ENCODE measurements at regions not wholly inside any gene's neighbourhood (a gene's known extent, or its start where the extent isn't known, plus 50 kb on each side); places are given as distances from the start of the nearest gene placed in this dataset.

DNA sequence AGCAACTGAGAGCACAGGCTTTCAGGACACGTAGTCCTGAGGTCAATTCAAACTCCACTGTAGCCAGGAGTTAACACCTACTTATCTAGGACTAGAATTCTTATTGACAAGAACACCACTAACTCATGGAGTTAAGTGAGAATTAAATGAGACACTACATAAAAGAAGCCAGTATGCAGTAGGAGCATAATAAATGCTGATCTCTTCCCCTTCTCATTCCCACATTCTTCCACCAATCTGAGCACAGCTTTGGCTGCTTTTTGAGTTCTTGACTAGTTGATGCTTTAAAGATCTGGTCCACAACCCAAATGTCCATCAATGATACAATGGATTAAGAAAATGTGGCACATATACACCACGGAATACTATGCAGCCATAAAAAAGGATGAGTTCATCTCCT is 55.2 kb downstream of the TTC32 start:
- no peak for DNase-seq (ENCODE audit: extremely low spot score)
- no peak for TF ChIP-seq FOXM1 (IDR thresholded peaks at IDR 0.05; ENCODE audit: borderline replicate concordance)
- no peak for TF ChIP-seq FOXA1 (IDR thresholded peaks at IDR 0.05)
- no peak for TF ChIP-seq SUZ12 (IDR thresholded peaks at IDR 0.05)
- TF ChIP-seq L3MBTL2 (conservative IDR thresholded peaks at IDR 0.05), result no peak
- TF ChIP-seq FOXK2 (IDR thresholded peaks at IDR 0.05), result no peak
- no peak for TF ChIP-seq LEF1 (IDR thresholded peaks at IDR 0.05; ENCODE audit: borderline replicate concordance)
- no peak for TF ChIP-seq ELF4 (IDR thresholded peaks at IDR 0.05)
- no peak for TF ChIP-seq TARDBP (IDR thresholded peaks at IDR 0.05)
- TF ChIP-seq ARNT (IDR thresholded peaks at IDR 0.05), result no peak
- TF ChIP-seq ZNF384 (IDR thresholded peaks at IDR 0.05), result no peak
- no peak for TF ChIP-seq SP1 (IDR thresholded peaks at IDR 0.05)
- TF ChIP-seq CTBP1 (IDR thresholded peaks at IDR 0.05; ENCODE audit: borderline replicate concordance), result no peak
- TF ChIP-seq, protein P1, sequence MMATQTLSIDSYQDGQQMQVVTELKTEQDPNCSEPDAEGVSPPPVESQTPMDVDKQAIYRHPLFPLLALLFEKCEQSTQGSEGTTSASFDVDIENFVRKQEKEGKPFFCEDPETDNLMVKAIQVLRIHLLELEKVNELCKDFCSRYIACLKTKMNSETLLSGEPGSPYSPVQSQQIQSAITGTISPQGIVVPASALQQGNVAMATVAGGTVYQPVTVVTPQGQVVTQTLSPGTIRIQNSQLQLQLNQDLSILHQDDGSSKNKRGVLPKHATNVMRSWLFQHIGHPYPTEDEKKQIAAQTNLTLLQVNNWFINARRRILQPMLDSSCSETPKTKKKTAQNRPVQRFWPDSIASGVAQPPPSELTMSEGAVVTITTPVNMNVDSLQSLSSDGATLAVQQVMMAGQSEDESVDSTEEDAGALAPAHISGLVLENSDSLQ (IDR thresholded peaks at IDR 0.05), result no peak
- TF ChIP-seq BHLHE40 (IDR thresholded peaks at IDR 0.05; ENCODE audit: borderline replicate concordance), result no peak
- TF ChIP-seq NFRKB (IDR thresholded peaks at IDR 0.05), result no peak
- no peak for TF ChIP-seq HDGF (IDR thresholded peaks at IDR 0.05; ENCODE audit: borderline replicate concordance)
- ChIA-PET POLR2A (no interaction called here), CTCF (no interaction called here)

DNA sequence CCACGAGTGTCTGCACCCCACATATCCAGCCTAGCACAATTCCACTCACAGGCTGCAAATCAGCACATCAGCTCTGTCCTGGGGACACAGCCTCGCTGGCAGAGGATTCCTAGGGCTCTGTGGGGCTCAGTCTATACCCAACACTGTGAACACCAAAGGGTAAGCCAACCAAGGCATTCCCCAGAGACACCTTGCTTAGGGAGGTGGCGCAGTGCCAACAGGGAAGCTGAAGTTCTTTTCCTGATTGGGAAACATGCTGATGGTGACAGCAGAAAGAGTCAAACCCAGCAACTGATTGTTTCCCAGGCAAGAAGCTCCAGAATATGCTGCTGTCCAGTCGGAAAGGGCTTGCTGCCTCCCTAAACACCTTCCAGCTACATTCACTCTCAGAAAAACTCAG is 55.8 kb downstream of the TTC32 start:
- CTCF ChIA-PET, result no interaction called here
- TF ChIP-seq L3MBTL2 (conservative IDR thresholded peaks at IDR 0.05) (no peak), FOXM1 (IDR thresholded peaks at IDR 0.05; ENCODE audit: borderline replicate concordance) (no peak), LEF1 (IDR thresholded peaks at IDR 0.05; ENCODE audit: borderline replicate concordance) (no peak), SUZ12 (IDR thresholded peaks at IDR 0.05) (no peak), BHLHE40 (IDR thresholded peaks at IDR 0.05; ENCODE audit: borderline replicate concordance) (no peak), FOXK2 (IDR thresholded peaks at IDR 0.05) (no peak), CTBP1 (IDR thresholded peaks at IDR 0.05; ENCODE audit: borderline replicate concordance) (no peak), TARDBP (IDR thresholded peaks at IDR 0.05) (no peak), SP1 (IDR thresholded peaks at IDR 0.05) (no peak)
- TF ChIP-seq, protein P1 (IDR thresholded peaks at IDR 0.05), result no peak
- DNase-seq (ENCODE audit: extremely low spot score), result no peak
- POLR2A ChIA-PET, result no interaction called here

GRCh38 chr2:19845323-19845920 is 56.4 kb downstream of the TTC32 start:
- no peak for DNase-seq (ENCODE audit: extremely low spot score)
- TF ChIP-seq FOXK2 (IDR thresholded peaks at IDR 0.05) (no peak), ZNF384 (IDR thresholded peaks at IDR 0.05) (no peak), NFRKB (IDR thresholded peaks at IDR 0.05) (no peak), SUZ12 (IDR thresholded peaks at IDR 0.05) (no peak)
- CTCF ChIA-PET, result no interaction called here
- POLR2A ChIA-PET, result no interaction called here

DNA sequence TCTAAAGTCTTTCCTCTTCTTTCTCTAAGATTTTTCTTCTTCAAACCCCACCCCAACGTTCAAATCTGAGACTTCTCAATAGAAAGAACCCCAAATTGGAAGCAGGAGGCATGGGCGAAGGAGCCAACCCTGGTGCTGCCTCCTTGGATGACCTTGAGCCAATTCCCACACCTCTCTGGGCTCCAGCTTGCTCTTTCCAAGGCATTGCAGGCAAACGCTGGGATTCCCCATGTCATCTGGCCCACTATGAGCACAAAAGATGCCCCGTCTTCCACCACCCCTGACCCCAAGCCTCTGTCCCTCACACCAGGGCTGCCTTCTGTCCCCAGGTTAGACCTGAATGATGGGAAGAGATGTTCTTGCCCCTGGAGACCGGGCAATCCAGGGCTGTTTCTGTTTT is 57.0 kb downstream of the TTC32 start:
- ChIA-PET CTCF (no interaction called here), POLR2A (no interaction called here)
- no peak for DNase-seq (ENCODE audit: extremely low spot score)

GRCh38 chr2:19843992-19844515 is 57.7 kb downstream of the TTC32 start:
- CTCF ChIA-PET, result no interaction called here
- no peak for TF ChIP-seq HDGF (IDR thresholded peaks at IDR 0.05; ENCODE audit: borderline replicate concordance)
- TF ChIP-seq FOXK2 (IDR thresholded peaks at IDR 0.05), result no peak
- TF ChIP-seq ELF4 (IDR thresholded peaks at IDR 0.05), result no peak
- TF ChIP-seq NFRKB (IDR thresholded peaks at IDR 0.05), result no peak
- no peak for TF ChIP-seq LEF1 (IDR thresholded peaks at IDR 0.05; ENCODE audit: borderline replicate concordance)
- TF ChIP-seq, protein P1 (IDR thresholded peaks at IDR 0.05), result no peak
- DNase-seq (ENCODE audit: extremely low spot score), result no peak
- POLR2A ChIA-PET, result no interaction called here

More for the DNA sequence above, 57.0 kb downstream of the TTC32 start:
- TF ChIP-seq FOXM1 (IDR thresholded peaks at IDR 0.05; ENCODE audit: borderline replicate concordance), result no peak
- no peak for TF ChIP-seq L3MBTL2 (conservative IDR thresholded peaks at IDR 0.05)
- TF ChIP-seq ZNF384 (IDR thresholded peaks at IDR 0.05), result no peak
- no peak for TF ChIP-seq HDGF (IDR thresholded peaks at IDR 0.05; ENCODE audit: borderline replicate concordance)
- no peak for TF ChIP-seq ELF4 (IDR thresholded peaks at IDR 0.05)
- no peak for TF ChIP-seq FOXA1 (IDR thresholded peaks at IDR 0.05)
- no peak for TF ChIP-seq ARNT (IDR thresholded peaks at IDR 0.05)
- TF ChIP-seq BHLHE40 (IDR thresholded peaks at IDR 0.05; ENCODE audit: borderline replicate concordance), result no peak
- TF ChIP-seq SP1 (IDR thresholded peaks at IDR 0.05), result no peak
- TF ChIP-seq CTBP1 (IDR thresholded peaks at IDR 0.05; ENCODE audit: borderline replicate concordance), result no peak
- TF ChIP-seq, protein P1 (IDR thresholded peaks at IDR 0.05), result no peak
- no peak for TF ChIP-seq SUZ12 (IDR thresholded peaks at IDR 0.05)
- no peak for TF ChIP-seq FOXK2 (IDR thresholded peaks at IDR 0.05)
